ENCODE measurements at regions not wholly inside any gene's neighbourhood (a gene's known extent, or its start where the extent isn't known, plus 50 kb on each side); places are given as distances from the start of the nearest gene placed in this dataset.

GRCh38 chr12:94806617-94807016, 156.3 kb upstream of the TMCC3 start:
- DNase-seq (ENCODE audit: low read depth, low spot score) (no peak), ATAC-seq (no peak)
- in situ Hi-C loops (cut with HindIII; ENCODE audit: low pct_unique_long_range_greater_than_20kb, low sequenced_read_pairs) (no loop called here), intact Hi-C loops (cut with micrococcal nuclease; ENCODE audit: unreplicated experiment) (no loop called here)
- TF ChIP-seq SIN3A (IDR thresholded peaks at IDR 0.05; ENCODE audit: borderline replicate concordance, insufficient read depth, low read depth, low read length) (no peak), POLR2AphosphoS5 (IDR thresholded peaks at IDR 0.05; ENCODE audit: low read depth, low read length) (no peak), TCF7L2 (IDR thresholded peaks at IDR 0.05; ENCODE audit: low read depth, low read length) (no peak), CTCF (IDR thresholded peaks at IDR 0.05) (no peak), REST (IDR thresholded peaks at IDR 0.05; ENCODE audit: insufficient read depth in 1 of 2, low read depth in 2 of 2, low read length in 1 of 2) (no peak)
- no TSS peak for BruUV-seq (replicated peaks)
- Histone ChIP-seq H3K27ac (ENCODE audit: low read length) (no peak overlapping the region), H3K27me3 (ENCODE audit: control insufficient read depth, insufficient read depth, low read length) (no peaks in the 10 kb centered on the region), H3K4me3 (ENCODE audit: low read depth in 2 of 2, low read length in 2 of 2) (no peak overlapping the region), H3K4me1 (ENCODE audit: control insufficient read depth, insufficient read depth, low read length) (no peaks in the 10 kb centered on the region), H3K9me3 (ENCODE audit: control insufficient read depth, insufficient read depth, low read depth, low read length) (no peaks in the 10 kb centered on the region), H3K36me3 (ENCODE audit: control insufficient read depth, insufficient read depth, low read length) (no peaks in the 10 kb centered on the region)
- POLR2A ChIA-PET: no interaction called here
- CTCF ChIA-PET: no interaction called here

GRCh38 chr12:94805749-94806529, 155.6 kb upstream of the TMCC3 start:
- BruUV-seq (replicated peaks): no TSS peak
- TF ChIP-seq TCF7L2 (IDR thresholded peaks at IDR 0.05; ENCODE audit: low read depth, low read length) (no peak), POLR2AphosphoS5 (IDR thresholded peaks at IDR 0.05; ENCODE audit: low read depth, low read length) (no peak), CTCF (IDR thresholded peaks at IDR 0.05) (no peak), SIN3A (IDR thresholded peaks at IDR 0.05; ENCODE audit: borderline replicate concordance, insufficient read depth, low read depth, low read length) (no peak), REST (IDR thresholded peaks at IDR 0.05; ENCODE audit: insufficient read depth in 1 of 2, low read depth in 2 of 2, low read length in 1 of 2) (no peak)
- DNase-seq (ENCODE audit: low read depth, low spot score) (no peak), ATAC-seq (no peak)
- in situ Hi-C loops (cut with HindIII; ENCODE audit: low pct_unique_long_range_greater_than_20kb, low sequenced_read_pairs) (no loop called here), intact Hi-C loops (cut with micrococcal nuclease; ENCODE audit: unreplicated experiment) (no loop called here)
- no peak overlapping the region for H3K27ac ChIP-seq (ENCODE audit: low read length)
- H3K36me3 ChIP-seq (ENCODE audit: control insufficient read depth, insufficient read depth, low read length): no peaks in the 10 kb centered on the region
- ChIA-PET CTCF (no interaction called here), POLR2A (no interaction called here)
- H3K4me3 ChIP-seq (ENCODE audit: low read depth in 2 of 2, low read length in 2 of 2): no peak overlapping the region
- H3K4me1 ChIP-seq (ENCODE audit: control insufficient read depth, insufficient read depth, low read length): no peaks in the 10 kb centered on the region
- H3K9me3 ChIP-seq (ENCODE audit: control insufficient read depth, insufficient read depth, low read depth, low read length): no peaks in the 10 kb centered on the region
- H3K27me3 ChIP-seq (ENCODE audit: control insufficient read depth, insufficient read depth, low read length): 0 out of 2 replicates have a peak, but pooled peaks cover under 1% of the 10 kb centered on the region

Measured in Panc1 (cell line).